ENCODE measurements at regions not wholly inside any gene's neighbourhood (a gene's known extent, or its start where the extent isn't known, plus 50 kb on each side); places are given as distances from the start of the nearest gene placed in this dataset.

DNA sequence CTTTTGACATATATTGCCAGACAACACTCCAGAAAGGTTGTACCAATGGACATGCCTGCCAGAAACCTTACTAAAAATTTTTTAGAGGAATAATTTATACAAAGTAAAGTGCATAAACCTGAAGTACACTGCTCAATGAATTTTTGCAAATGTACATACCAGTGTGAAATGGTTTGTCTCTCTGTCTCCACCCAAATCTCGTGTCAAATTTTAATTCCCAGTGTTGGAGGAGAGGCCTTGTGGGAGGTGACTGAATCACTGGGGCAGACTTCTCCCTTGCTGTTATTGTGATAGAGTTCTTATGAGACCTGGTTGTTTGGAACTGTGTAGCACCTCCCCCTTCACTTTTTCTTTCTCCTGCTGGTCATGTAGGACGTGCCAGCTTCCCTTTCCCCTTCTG lies 168.8 kb downstream of the RWDD3 start:
- H3K79me2 ChIP-seq (ENCODE audit: control insufficient read depth, insufficient read depth, low read length): no peaks in the 10 kb centered on the region
- H3K9ac ChIP-seq (ENCODE audit: control insufficient read depth, extremely low read depth, insufficient read depth, low read length): no peak overlapping the region
- H2AFZ ChIP-seq (ENCODE audit: control insufficient read depth, low read length): no peak overlapping the region
- no peak overlapping the region for H3K4me2 ChIP-seq (ENCODE audit: control insufficient read depth, extremely low read depth, insufficient read depth, low read depth, low read length)
- H3K9me1 ChIP-seq (ENCODE audit: control insufficient read depth, extremely low read depth, insufficient read depth, low read length): no peaks in the 10 kb centered on the region
- dilution Hi-C loops (cut with MboI; ENCODE audit: extremely low pct_ligation_motif_present, low sequenced_read_pairs): no loop called here
- no peaks in the 10 kb centered on the region for H3K9me3 ChIP-seq (ENCODE audit: control insufficient read depth, low read depth, low read length)
- H3K4me3 ChIP-seq (ENCODE audit: control insufficient read depth in 2 of 3, extremely low read depth in 1 of 3, insufficient read depth in 2 of 3, low read depth in 1 of 3, low read length in 3 of 3): no peak overlapping the region
- no peaks in the 10 kb centered on the region for H4K20me1 ChIP-seq (ENCODE audit: control insufficient read depth, extremely low read depth, insufficient read depth, low read length)
- no peaks in the 10 kb centered on the region for H3K4me1 ChIP-seq (ENCODE audit: control insufficient read depth, extremely low read depth, insufficient read depth, low read length)
- H3K27ac ChIP-seq (ENCODE audit: control insufficient read depth, insufficient read depth, low read length): no peak overlapping the region
- DNase-seq (ENCODE audit: low read depth, low spot score): no peak
- H3K36me3 ChIP-seq (ENCODE audit: control insufficient read depth in 2 of 2, extremely low read depth in 1 of 2, insufficient read depth in 2 of 2, low read length in 2 of 2): no peaks in the 10 kb centered on the region
- peaks cover 3% of the 10 kb centered on the region for H3K27me3 ChIP-seq (ENCODE audit: control insufficient read depth, extremely low read depth, insufficient read depth, low read length)
- no peak for FAIRE-seq
- TF ChIP-seq CTCF (optimal IDR thresholded peaks at IDR 0.05 in 1 of 3, IDR thresholded peaks at IDR 0.05 in 1 of 3, conservative IDR thresholded peaks at IDR 0.05 in 1 of 3; ENCODE audit: extremely low read depth in 1 of 3, insufficient read depth in 2 of 3, low read length in 3 of 3) (no peak), EZH2 (IDR thresholded peaks at IDR 0.05; ENCODE audit: low read length) (no peak)

GRCh38 chr1:95406279-95406678 lies 172.3 kb downstream of the RWDD3 start:
- H4K20me1 ChIP-seq (ENCODE audit: control insufficient read depth, extremely low read depth, insufficient read depth, low read length): no peaks in the 10 kb centered on the region
- no peak overlapping the region for H3K9ac ChIP-seq (ENCODE audit: control insufficient read depth, extremely low read depth, insufficient read depth, low read length)
- no peak overlapping the region for H3K27ac ChIP-seq (ENCODE audit: control insufficient read depth, insufficient read depth, low read length)
- no peaks in the 10 kb centered on the region for H3K79me2 ChIP-seq (ENCODE audit: control insufficient read depth, insufficient read depth, low read length)
- H3K27me3 ChIP-seq (ENCODE audit: control insufficient read depth, extremely low read depth, insufficient read depth, low read length): peaks cover 3% of the 10 kb centered on the region
- no peaks in the 10 kb centered on the region for H3K4me1 ChIP-seq (ENCODE audit: control insufficient read depth, extremely low read depth, insufficient read depth, low read length)
- no peaks in the 10 kb centered on the region for H3K36me3 ChIP-seq (ENCODE audit: control insufficient read depth in 2 of 2, extremely low read depth in 1 of 2, insufficient read depth in 2 of 2, low read length in 2 of 2)
- H3K4me2 ChIP-seq (ENCODE audit: control insufficient read depth, extremely low read depth, insufficient read depth, low read depth, low read length): no peak overlapping the region
- FAIRE-seq (no peak), DNase-seq (ENCODE audit: low read depth, low spot score) (no peak)
- H3K9me1 ChIP-seq (ENCODE audit: control insufficient read depth, extremely low read depth, insufficient read depth, low read length): no peaks in the 10 kb centered on the region
- H3K4me3 ChIP-seq (ENCODE audit: control insufficient read depth in 2 of 3, extremely low read depth in 1 of 3, insufficient read depth in 2 of 3, low read depth in 1 of 3, low read length in 3 of 3): no peak overlapping the region
- TF ChIP-seq CTCF (optimal IDR thresholded peaks at IDR 0.05 in 1 of 3, IDR thresholded peaks at IDR 0.05 in 1 of 3, conservative IDR thresholded peaks at IDR 0.05 in 1 of 3; ENCODE audit: extremely low read depth in 1 of 3, insufficient read depth in 2 of 3, low read length in 3 of 3) (no peak), EZH2 (IDR thresholded peaks at IDR 0.05; ENCODE audit: low read length) (no peak)
- H2AFZ ChIP-seq (ENCODE audit: control insufficient read depth, low read length): no peak overlapping the region
- no peaks in the 10 kb centered on the region for H3K9me3 ChIP-seq (ENCODE audit: control insufficient read depth, low read depth, low read length)
- dilution Hi-C loops (cut with MboI; ENCODE audit: extremely low pct_ligation_motif_present, low sequenced_read_pairs): no loop called here

All from keratinocyte (primary cell).